Thymus (tissue), 11 donors: ENCODE measurements at regions not wholly inside any gene's neighbourhood (a gene's known extent, or its start where the extent isn't known, plus 50 kb on each side); places are given as distances from the start of the nearest gene placed in this dataset.

ENCODE experiments used
- DNase-seq, 9 donors: peaks; one replicate each; pipeline ENCODE4 v3.0.0-alpha.2; 2013; ENCODE audit warnings: low spot score in 9 of 9, low read depth in 6 of 9, missing footprints in 1 of 9
- H3K27ac ChIP-seq, 2 donors: one replicate each; pipeline ENCODE4 v1.5.1; 2013; ENCODE audit warnings: control low read depth in 1 of 2, low read depth in 1 of 2, low read length in 1 of 2, mild to moderate bottlenecking in 1 of 2, moderate library complexity in 1 of 2
- H3K27me3 ChIP-seq, 2 donors: one replicate each; pipeline ENCODE4 v1.5.1; 2013; ENCODE audit warnings: low read length in 1 of 2; ENCODE audit not compliant: control insufficient read depth in 2 of 2, insufficient read depth in 1 of 2
- H3K36me3 ChIP-seq, 2 donors: one replicate each; pipeline ENCODE4 v1.5.1; 2013; ENCODE audit warnings: low read length in 1 of 2, mild to moderate bottlenecking in 1 of 2, moderate library complexity in 1 of 2; ENCODE audit not compliant: control insufficient read depth in 2 of 2, insufficient read depth in 2 of 2
- H3K4me1 ChIP-seq, 2 donors: one replicate each; pipeline ENCODE4 v1.5.1; 2013; ENCODE audit warnings: low read length in 2 of 2; ENCODE audit not compliant: control insufficient read depth in 2 of 2, insufficient read depth in 2 of 2
- H3K4me3 ChIP-seq, 2 donors: one replicate each; pipeline ENCODE4 v1.5.1; 2013; ENCODE audit warnings: low read length in 2 of 2, control low read depth in 1 of 2, mild to moderate bottlenecking in 1 of 2
- H3K9me3 ChIP-seq, 2 donors: one replicate each; pipeline ENCODE4 v1.5.1; 2013; ENCODE audit warnings: low read length in 1 of 2, mild to moderate bottlenecking in 1 of 2; ENCODE audit not compliant: control insufficient read depth in 2 of 2, insufficient read depth in 1 of 2
- WGBS: extraction: QIAGEN DNeasy Blood & Tissue Kit; methylation state at CpG from one replicate; pipeline ENCODE4 v1.1.7; 2013; 5-methylcytosine and 5-hydroxymethylcytosine counted together
- donor health status: healthy.

DNA sequence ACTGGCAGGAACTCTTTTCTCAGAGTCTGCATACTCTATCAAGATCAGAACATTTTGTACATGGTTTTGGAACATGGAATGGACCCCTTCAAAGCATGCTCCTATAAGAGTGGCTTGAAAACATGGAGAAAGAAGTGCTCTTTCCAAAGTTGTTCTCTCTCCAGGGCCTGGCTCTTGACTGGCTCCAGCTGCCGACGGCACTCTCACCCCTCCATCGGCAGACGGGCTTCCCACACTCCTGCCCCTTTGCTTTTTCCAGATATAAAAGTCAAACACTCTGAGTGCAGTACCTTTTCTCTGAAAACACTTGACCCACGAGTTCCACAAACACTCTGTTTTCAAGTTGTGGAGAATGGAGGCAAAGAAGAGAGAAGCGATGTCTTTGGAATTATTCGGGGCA is 72.5 kb upstream of the ONECUT1 start:
- no peak for DNase-seq
- Histone ChIP-seq H3K27me3 (peaks cover 0 to 8% of the 10 kb centered on the region in 2 donors), H3K9me3 (no peaks in the 10 kb centered on the region), H3K36me3 (no peaks in the 10 kb centered on the region), H3K4me1 (no peaks in the 10 kb centered on the region), H3K27ac (no peak overlapping the region), H3K4me3 (no peak overlapping the region)
- WGBS: 83% methylated on average over 7 of the region's 7 CpGs

DNA sequence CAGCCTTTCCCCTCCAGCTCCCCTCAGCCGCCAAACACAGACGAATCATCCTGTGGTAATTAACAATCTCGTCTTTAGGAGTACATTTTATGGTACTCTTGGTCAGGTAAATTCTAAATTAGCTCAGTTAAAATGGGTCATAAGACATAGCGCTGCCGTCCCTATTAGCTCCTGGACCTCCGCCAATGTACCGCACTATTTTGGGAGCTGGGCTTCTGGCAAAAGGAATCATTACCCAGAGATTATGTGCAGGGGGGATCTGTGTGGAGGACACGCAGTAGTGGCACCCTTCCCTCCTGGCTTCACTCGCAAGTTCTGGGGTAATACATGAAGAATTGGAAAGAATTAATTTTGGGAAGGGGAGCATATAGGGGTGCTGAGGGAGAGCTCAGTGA is 68.6 kb upstream of the ONECUT1 start:
- Histone ChIP-seq H3K4me3 (no peak overlapping the region), H3K27me3 (peaks cover 0 to 8% of the 10 kb centered on the region in 2 donors), H3K36me3 (no peaks in the 10 kb centered on the region), H3K9me3 (no peaks in the 10 kb centered on the region), H3K27ac (no peak overlapping the region), H3K4me1 (no peaks in the 10 kb centered on the region)
- DNase-seq: no peak
- 85% methylated on average over 9 of the region's 9 CpGs for WGBS

DNA sequence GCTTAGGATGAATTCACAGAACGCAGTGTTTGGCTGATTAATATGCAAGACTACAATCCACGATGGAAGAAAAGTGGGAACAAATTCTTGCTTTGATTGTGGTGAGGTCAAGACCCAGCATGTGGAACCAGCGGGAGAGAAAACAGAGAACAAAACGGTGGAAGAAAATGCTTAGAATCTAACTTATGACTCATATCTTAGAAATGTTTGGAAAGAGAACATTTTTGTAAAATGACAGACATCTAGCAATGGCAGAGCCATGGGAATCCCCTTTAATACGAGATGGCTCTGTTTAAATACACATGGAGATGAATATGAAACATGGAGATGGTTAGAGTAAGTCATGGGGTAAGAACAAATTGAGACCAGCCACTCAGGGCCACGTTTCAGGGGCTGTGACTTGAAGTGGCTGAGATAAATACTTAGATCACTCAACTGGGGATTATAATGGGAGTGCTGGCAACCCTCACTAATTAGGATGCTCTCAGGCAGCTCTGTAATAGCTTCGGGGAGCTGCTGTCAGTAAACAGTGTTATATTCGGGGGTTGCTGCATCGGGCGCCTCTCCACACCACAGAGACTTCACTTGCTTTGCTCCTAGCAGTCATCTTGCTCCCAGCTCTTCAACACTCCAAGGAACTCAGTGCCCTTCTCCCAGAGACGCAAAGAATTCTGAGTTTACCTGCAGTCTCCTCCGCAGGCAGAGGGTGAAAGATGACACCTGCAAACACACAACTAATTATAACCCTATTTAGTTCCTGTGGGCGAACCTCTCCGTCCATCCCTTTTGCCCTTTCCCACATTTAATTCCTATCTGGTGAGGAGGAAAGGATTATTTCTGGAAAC is 68.0 kb upstream of the ONECUT1 start:
- H3K27me3 ChIP-seq: peaks cover 0 to 8% of the 10 kb centered on the region in 2 donors
- WGBS: 60% methylated on average over 14 of the region's 14 CpGs

DNA sequence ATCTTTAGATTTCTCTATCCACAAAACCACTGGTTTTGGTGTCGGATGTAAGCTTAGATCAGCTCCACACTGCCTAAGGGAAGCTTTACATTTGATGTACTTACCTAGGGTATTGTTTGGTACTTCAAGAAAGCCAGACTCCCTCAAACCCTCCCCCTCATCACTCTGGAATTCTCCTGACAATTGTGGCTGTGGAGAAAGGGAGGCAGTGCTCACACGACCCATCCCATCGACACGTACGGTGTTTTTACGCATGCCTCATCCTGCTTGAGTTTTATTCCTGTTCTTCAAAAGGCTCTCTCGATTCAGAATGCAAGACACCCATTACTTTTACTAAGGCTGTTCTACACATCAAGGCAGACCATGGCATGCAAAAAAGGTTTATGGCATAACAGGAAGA is 67.3 kb upstream of the ONECUT1 start:
- Histone ChIP-seq H3K4me3 (no peak overlapping the region), H3K27ac (no peak overlapping the region), H3K27me3 (peaks cover 0 to 8% of the 10 kb centered on the region in 2 donors), H3K9me3 (no peaks in the 10 kb centered on the region), H3K4me1 (no peaks in the 10 kb centered on the region), H3K36me3 (no peaks in the 10 kb centered on the region)
- 68% methylated on average over 7 of the region's 7 CpGs for WGBS
- DNase-seq: no peak

More for the DNA sequence above, 68.0 kb upstream of the ONECUT1 start:
- Histone ChIP-seq H3K36me3 (no peaks in the 10 kb centered on the region), H3K27ac (no peak overlapping the region), H3K9me3 (no peaks in the 10 kb centered on the region), H3K4me3 (no peak overlapping the region), H3K4me1 (no peaks in the 10 kb centered on the region)
- DNase-seq: no peak

DNA sequence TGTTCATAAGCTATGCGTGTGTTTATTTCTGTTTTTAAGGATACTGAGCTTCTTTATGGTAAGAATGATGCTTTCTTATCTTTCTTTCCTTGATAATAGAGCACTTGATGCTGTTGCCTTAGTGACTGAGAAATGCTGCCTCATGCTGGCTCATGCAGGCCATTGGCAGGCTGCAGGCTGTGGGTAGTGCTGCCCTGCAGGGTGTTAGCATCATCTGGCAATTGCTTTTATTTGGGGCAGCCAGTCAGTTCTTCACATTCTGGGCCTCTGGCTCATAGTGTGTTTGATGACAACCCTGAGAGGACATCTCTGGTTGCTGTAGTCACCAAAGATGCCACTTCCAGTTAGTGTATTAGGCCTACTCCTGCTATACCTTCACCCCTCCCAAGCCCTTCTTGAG is 66.2 kb upstream of the ONECUT1 start:
- no peak overlapping the region for H3K4me3 ChIP-seq
- 92% methylated on average over 1 of the region's 1 CpG for WGBS
- H3K4me1 ChIP-seq: no peaks in the 10 kb centered on the region
- H3K27me3 ChIP-seq: peaks cover 0 to 8% of the 10 kb centered on the region in 2 donors
- DNase-seq: no peak
- no peaks in the 10 kb centered on the region for H3K36me3 ChIP-seq
- no peak overlapping the region for H3K27ac ChIP-seq
- H3K9me3 ChIP-seq: no peaks in the 10 kb centered on the region

DNA sequence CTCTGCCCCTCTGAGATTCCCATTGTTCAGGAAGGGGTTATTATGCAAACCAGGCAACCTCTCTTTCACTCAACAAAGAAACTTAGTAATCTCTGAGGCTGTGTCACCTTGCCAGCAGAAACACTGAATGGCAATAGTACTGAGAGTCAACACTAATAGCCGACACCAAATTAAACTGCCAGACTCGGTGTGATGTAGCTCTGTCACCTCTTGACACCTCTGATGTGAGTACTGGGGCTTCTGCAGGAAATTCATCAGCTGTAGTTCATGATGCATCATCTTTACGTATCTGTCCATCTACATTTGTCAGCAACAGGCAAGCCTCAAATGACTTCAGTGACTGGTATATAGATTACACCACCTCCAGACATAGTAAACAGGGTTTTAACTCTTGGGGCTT is 65.0 kb upstream of the ONECUT1 start:
- H3K27me3 ChIP-seq: peaks cover 0 to 8% of the 10 kb centered on the region in 2 donors
- WGBS: 71% methylated on average over 3 of the region's 3 CpGs

DNA sequence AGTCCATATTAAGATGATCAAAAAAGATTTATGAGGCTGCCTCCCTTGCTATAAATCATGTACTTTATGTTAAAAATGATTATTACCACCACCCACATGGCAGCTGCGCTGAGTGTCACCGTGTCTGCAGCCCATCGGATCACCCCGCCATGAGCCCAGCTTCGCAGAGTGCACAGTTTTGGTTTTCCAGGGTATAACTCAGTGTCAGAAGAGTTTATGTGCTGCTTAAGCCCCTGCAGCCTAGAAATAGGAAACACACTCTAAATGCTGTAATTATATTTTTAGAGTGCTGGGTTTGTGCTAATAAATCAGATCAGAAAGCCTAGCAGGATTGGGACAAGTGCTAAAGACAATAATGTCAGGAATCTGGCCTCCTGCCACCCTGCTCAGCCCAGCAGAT is 54.7 kb upstream of the ONECUT1 start:
- peaks cover 0 to 2% of the 10 kb centered on the region in 2 donors for H3K27me3 ChIP-seq
- 90% methylated on average over 5 of the region's 5 CpGs for WGBS

More for the DNA sequence above, 65.0 kb upstream of the ONECUT1 start:
- no peaks in the 10 kb centered on the region for H3K36me3 ChIP-seq
- no peaks in the 10 kb centered on the region for H3K9me3 ChIP-seq
- no peak overlapping the region for H3K27ac ChIP-seq
- H3K4me3 ChIP-seq: no peak overlapping the region
- DNase-seq: no peak
- H3K4me1 ChIP-seq: no peaks in the 10 kb centered on the region

More for the DNA sequence above, 54.7 kb upstream of the ONECUT1 start:
- DNase-seq: no peak
- Histone ChIP-seq H3K9me3 (no peaks in the 10 kb centered on the region), H3K4me3 (no peak overlapping the region), H3K27ac (no peak overlapping the region), H3K4me1 (no peaks in the 10 kb centered on the region), H3K36me3 (no peaks in the 10 kb centered on the region)
